ENCODE measurements at regions not wholly inside any gene's neighbourhood (a gene's known extent, or its start where the extent isn't known, plus 50 kb on each side); places are given as distances from the start of the nearest gene placed in this dataset.

GRCh38 chr15:46111730-46112129 is 476.9 kb downstream of the SQOR start:
- TF ChIP-seq POLR2A (IDR thresholded peaks at IDR 0.05; ENCODE audit: low read depth, low read length) (no peak), POLR2AphosphoS5 (IDR thresholded peaks at IDR 0.05; ENCODE audit: low read depth, low read length) (no peak), TAF1 (IDR thresholded peaks at IDR 0.05; ENCODE audit: borderline replicate concordance, low read depth, low read length) (no peak)

Measured in GM12892 (cell line).